GM12872 (cell line): ENCODE measurements at regions not wholly inside any gene's neighbourhood (a gene's known extent, or its start where the extent isn't known, plus 50 kb on each side); places are given as distances from the start of the nearest gene placed in this dataset.

Experiments used
- TF ChIP-seq, protein P1 (sequence below): IDR thresholded peaks from 3 replicates; pipeline ENCODE4 v1.5.1; 2011; ENCODE audit warnings: low read depth, mild to moderate bottlenecking, low read length, moderate library complexity; ENCODE audit not compliant: insufficient read depth

DNA sequence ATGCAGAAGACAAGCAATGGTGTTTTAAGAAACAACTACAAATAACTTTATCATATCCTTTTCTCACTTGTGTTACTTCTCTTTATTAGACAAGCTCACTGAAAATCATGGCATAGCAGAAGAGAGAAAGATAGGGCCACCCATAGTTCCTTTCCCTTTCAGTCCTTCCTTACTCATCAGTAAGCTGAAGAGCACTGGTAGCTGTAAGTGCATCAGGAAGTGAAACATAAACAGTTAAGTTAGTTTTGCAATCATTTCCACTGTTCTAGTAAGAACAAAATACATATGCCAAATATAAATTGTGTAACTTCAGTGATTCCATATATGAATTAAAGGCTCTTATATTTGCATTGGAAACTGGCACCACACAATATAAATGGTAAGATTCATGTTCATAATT, 220.1 kb downstream of the HACE1 start:
- TF ChIP-seq, protein P1, sequence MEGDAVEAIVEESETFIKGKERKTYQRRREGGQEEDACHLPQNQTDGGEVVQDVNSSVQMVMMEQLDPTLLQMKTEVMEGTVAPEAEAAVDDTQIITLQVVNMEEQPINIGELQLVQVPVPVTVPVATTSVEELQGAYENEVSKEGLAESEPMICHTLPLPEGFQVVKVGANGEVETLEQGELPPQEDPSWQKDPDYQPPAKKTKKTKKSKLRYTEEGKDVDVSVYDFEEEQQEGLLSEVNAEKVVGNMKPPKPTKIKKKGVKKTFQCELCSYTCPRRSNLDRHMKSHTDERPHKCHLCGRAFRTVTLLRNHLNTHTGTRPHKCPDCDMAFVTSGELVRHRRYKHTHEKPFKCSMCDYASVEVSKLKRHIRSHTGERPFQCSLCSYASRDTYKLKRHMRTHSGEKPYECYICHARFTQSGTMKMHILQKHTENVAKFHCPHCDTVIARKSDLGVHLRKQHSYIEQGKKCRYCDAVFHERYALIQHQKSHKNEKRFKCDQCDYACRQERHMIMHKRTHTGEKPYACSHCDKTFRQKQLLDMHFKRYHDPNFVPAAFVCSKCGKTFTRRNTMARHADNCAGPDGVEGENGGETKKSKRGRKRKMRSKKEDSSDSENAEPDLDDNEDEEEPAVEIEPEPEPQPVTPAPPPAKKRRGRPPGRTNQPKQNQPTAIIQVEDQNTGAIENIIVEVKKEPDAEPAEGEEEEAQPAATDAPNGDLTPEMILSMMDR = no peak

DNA sequence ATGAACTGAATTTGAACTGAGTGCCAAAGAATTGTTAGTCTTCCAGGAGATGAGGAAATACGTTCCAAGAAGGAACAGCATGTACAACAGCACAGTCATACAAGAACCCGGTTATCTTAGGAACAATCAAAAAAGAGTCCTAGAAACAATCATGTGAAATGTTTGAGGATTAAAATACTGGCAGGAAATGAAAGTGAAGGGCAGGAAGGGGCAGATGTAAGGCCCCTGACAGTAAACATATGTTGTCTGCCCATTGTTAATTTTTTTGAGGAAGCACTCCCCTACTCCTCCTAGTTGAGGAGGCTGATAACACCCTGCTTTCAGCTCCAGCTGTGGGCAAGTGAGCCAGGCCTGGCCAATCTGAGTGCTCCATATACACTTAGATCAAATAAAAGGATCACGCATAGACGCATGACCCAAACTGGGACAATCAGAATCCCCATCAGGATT, 220.9 kb downstream of the HACE1 start:
- TF ChIP-seq, protein P1 = no peak

DNA sequence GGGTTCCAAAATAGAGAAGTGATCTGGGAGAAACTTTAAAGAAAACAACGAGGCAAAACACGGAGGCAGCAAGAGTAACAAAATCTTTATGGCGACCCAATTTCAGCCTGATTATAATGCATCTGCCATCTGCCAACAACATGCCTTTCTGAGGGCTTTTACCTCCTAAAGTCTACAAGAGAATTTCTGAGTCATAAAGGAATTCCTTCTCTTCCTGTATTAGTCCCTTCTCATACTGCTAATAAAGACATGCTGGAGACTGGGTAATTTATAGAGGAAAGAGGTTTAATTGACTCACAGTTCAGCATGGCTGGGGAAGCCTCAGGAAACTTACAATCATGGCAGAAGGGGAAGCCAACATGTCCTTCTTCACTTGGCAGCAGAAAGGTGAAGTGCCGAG, 226.6 kb downstream of the HACE1 start:
- TF ChIP-seq, protein P1 = no peak

DNA sequence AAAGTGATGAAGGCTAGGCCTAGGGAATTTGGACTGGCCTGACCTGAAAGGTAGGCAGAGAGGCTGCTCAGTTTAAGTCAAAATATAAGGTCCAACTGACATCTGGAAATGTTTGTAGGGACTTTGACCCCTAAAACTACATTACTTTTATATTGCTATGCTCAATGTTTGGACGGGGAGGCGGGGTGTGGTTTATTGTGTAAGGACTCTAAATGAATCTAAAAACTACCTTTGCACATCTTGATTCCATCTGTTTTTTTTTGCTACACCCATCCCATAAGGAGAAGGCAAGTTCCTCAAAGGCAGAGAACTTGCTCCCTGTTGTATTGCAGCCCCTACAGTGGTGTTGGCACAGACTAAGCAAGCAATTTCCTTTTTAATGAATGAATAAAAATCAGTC, 227.1 kb downstream of the HACE1 start:
- TF ChIP-seq, protein P1 = no peak

DNA sequence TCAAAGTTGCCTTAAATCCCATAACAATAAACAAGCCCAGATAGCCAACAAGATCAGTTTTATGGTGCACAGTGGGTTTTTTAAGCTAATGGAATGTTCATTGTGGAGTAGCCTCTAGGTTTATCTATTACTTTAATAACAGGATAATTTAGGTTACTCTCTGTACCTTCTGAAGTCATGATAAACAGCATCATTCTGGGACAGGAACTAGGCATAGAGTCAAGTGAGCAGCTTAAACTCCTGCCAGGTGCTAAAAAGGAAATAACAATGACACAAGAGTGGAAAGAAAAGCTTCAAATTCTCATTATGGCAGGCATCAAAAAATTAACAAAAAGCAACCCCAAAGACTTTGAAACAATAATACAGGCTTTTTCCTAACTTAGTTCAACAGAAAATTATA, 228.8 kb downstream of the HACE1 start:
- TF ChIP-seq, protein P1 = no peak

DNA sequence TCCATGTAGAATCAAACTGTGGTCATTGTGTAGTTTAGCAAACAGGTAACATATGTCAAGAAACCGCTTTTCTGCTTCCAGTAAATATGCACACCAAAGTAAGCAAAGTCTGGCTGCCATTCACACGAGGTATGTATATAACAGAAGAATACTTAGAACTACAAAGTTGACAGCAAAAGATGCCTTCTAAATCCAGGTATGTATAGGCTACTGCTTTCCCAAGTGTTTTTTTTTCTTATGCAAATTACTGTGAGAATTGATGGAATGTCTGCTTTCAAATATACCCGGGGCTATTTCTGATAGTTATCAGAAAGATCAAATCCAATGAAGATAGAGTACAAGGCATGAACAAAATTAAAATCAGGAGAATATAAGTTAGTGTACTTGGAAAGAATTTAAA, 229.2 kb downstream of the HACE1 start:
- TF ChIP-seq, protein P1 = no peak

DNA sequence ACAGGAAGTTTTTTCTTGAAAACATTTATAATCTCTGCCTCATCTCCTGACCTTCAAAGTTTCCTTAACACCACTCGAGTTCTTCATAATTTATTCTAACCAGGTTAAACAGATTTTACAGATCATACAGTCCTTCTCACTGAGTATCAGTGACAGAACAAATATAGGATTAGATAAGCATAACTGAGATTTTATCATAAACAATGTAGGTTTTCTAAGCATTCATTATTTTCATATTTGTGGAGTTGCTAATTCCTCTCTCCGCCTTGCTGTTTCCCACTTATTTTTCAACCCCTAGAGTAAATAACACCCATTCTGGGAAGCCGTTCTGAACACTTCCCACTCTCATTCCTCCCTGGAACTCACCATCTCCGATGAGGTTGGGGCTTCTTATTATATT, 229.9 kb downstream of the HACE1 start:
- TF ChIP-seq, protein P1 = no peak

DNA sequence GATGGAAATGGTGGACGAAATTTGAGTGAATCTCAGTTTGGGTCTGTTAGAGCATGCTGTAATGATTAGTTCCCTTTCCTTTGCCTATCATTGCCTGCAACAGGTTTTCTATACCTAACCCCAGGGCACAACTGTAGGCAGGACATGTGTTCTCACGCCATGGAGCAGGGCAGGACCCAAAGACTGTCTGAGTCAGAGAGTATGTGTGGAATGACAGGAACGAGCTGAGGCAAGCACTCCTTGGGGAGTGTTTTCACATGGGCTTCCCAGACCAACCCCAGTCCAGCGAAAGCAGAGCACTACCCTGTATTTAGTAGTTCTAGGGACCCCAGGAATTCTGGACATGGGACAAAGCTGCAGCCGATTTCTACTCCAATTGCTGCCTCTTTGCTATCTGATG, 234.2 kb downstream of the HACE1 start:
- TF ChIP-seq, protein P1 = no peak
